ENCODE measurements at regions not wholly inside any gene's neighbourhood (a gene's known extent, or its start where the extent isn't known, plus 50 kb on each side); places are given as distances from the start of the nearest gene placed in this dataset.

GRCh38 chr7:90081621-90082020 is 72.6 kb upstream of the STEAP1 start:
- DNase-seq (ENCODE audit: low read depth), result no peak

DNA sequence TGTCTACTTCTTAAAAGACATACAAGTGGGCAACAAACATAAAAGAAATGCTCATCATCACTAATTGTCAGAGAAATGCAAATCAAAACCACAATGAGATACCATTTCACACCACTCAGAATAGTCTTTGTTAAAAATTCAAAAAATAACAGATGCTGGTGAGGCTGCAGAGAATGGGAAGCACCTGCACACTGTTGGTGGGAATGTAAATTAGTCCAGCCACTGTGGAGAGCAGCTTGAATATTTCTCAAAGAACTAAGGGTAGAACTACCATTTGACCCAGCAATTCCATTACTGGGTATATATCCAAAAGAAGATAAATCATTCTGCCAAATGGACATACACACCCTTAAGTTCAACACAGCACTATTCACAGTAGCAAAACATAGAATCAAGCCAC is 61.8 kb upstream of the STEAP1 start:
- DNase-seq (ENCODE audit: low read depth), result no peak

GRCh38 chr7:90094030-90094429 is 60.2 kb upstream of the STEAP1 start:
- no peak for DNase-seq (ENCODE audit: low read depth)

Measured in fibroblast of gingiva (primary cell).